ENCODE measurements at regions not wholly inside any gene's neighbourhood (a gene's known extent, or its start where the extent isn't known, plus 50 kb on each side); places are given as distances from the start of the nearest gene placed in this dataset.

DNA sequence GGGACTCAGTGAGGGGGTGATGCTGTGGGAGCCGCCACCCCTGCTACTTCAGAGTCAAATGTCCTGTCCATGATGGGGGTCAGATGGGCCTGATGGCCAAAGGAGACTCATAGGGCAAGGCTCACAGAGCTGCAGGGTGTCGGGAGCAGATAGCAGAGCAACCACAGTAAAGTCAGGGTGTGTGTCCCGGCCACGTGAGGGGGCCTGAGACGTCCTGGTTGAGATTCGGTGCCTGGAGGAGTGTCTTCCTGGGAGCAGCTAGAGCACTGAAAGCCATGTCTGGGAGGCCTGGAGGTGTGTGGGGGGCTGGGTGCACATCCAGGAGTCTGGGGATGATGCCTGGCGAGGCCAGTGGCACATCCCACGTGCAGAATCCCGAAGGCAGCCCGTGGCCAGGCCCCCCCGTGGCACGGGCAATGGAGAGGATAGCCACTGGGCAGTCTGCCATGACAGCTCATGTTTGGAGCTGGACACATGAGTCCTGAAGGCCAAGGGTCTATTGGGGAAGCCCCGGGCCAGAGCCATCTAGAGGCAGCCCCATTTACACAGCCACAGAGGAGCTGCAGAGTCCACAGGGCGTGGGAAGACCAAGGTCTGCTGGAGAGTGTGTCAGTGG, 308.0 kb upstream of the SFSWAP start:
- Histone ChIP-seq H3K4me3 (no peak overlapping the region), H3K27me3 (peaks cover 0 to 36% (median 0%) of the 10 kb centered on the region in 4 donors), H3K36me3 (no peaks in the 10 kb centered on the region), H3K4me1 (peaks cover 0 to 14% (median 0%) of the 10 kb centered on the region in 3 donors), H3K27ac (peak overlapping the region in 2 of 4 donors; percentile 4 to 6), H3K9me3 (peaks cover 0 to 1% (median 1%) of the 10 kb centered on the region in 3 donors)
- WGBS, 2 donors: 83 to 94% methylated on average over 9 to 10 of the region's 14 CpGs
- intact Hi-C loops (cut with DNase I): no loop called here
- TF ChIP-seq POLR2A (IDR thresholded peaks at IDR 0.05): no peak
- TF ChIP-seq, protein P1, sequence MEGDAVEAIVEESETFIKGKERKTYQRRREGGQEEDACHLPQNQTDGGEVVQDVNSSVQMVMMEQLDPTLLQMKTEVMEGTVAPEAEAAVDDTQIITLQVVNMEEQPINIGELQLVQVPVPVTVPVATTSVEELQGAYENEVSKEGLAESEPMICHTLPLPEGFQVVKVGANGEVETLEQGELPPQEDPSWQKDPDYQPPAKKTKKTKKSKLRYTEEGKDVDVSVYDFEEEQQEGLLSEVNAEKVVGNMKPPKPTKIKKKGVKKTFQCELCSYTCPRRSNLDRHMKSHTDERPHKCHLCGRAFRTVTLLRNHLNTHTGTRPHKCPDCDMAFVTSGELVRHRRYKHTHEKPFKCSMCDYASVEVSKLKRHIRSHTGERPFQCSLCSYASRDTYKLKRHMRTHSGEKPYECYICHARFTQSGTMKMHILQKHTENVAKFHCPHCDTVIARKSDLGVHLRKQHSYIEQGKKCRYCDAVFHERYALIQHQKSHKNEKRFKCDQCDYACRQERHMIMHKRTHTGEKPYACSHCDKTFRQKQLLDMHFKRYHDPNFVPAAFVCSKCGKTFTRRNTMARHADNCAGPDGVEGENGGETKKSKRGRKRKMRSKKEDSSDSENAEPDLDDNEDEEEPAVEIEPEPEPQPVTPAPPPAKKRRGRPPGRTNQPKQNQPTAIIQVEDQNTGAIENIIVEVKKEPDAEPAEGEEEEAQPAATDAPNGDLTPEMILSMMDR (IDR thresholded peaks at IDR 0.05): no peak
- no peak for DNase-seq

DNA sequence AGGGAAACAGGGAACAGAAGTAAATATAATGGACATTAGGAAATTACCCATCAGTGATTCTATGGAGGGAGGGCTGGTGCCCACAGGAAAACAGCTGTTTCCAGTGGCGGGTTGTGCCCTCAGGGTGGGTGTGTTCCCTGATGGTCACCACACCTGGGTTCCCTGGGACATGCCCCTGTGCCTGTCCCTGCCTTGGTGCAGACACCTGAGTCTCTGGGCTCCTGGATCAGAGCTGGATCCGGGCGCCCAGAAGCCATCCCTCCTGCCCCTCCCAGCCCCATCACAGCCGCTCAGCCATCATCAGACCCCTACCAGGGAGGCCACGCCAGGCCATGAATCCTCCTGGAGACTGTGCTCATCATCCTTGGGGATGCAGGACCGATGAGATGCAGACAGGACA, 307.2 kb upstream of the SFSWAP start:
- Histone ChIP-seq H3K36me3 (no peaks in the 10 kb centered on the region), H3K4me1 (peaks cover 0 to 14% (median 0%) of the 10 kb centered on the region in 3 donors), H3K9me3 (no peaks in the 10 kb centered on the region), H3K27ac (no peak overlapping the region), H3K4me3 (no peak overlapping the region), H3K27me3 (peaks cover 0 to 38% (median 0%) of the 10 kb centered on the region in 4 donors)
- TF ChIP-seq, protein P1 (IDR thresholded peaks at IDR 0.05): no peak
- no peak for TF ChIP-seq POLR2A (IDR thresholded peaks at IDR 0.05)
- DNase-seq: no peak
- WGBS, 2 donors: 71% methylated on average over 1 of the region's 6 CpGs; no CpG with 5 or more reads in 1 of the 2 donors
- intact Hi-C loops (cut with DNase I): no loop called here

DNA sequence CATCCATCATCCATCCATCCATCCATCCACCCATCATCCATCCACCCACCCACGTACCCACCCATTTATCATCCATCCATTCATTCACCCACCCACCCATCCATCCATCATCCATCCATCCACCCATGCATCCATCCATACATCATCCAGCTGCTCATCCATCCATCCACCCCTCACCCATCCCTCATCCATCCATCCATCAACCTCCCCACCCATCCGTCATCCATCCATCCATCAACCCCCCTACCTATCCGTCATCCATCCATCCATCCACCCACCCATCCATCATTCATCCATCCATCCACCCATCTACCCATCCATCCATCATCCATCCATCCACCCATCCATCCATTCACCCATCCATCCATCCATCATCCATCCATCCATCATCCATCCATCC, 306.2 kb upstream of the SFSWAP start:
- H3K27ac ChIP-seq: no peak overlapping the region
- H3K4me3 ChIP-seq: no peak overlapping the region
- 81 to 88% methylated on average over 3 of the region's 3 CpGs for WGBS, 2 donors
- no peak for DNase-seq
- peaks cover 0 to 43% (median 0%) of the 10 kb centered on the region in 4 donors for H3K27me3 ChIP-seq
- intact Hi-C loops (cut with DNase I): no loop called here
- TF ChIP-seq POLR2A (IDR thresholded peaks at IDR 0.05): no peak
- H3K4me1 ChIP-seq: peaks cover 0 to 14% (median 0%) of the 10 kb centered on the region in 3 donors
- no peaks in the 10 kb centered on the region for H3K9me3 ChIP-seq
- H3K36me3 ChIP-seq: no peaks in the 10 kb centered on the region

DNA sequence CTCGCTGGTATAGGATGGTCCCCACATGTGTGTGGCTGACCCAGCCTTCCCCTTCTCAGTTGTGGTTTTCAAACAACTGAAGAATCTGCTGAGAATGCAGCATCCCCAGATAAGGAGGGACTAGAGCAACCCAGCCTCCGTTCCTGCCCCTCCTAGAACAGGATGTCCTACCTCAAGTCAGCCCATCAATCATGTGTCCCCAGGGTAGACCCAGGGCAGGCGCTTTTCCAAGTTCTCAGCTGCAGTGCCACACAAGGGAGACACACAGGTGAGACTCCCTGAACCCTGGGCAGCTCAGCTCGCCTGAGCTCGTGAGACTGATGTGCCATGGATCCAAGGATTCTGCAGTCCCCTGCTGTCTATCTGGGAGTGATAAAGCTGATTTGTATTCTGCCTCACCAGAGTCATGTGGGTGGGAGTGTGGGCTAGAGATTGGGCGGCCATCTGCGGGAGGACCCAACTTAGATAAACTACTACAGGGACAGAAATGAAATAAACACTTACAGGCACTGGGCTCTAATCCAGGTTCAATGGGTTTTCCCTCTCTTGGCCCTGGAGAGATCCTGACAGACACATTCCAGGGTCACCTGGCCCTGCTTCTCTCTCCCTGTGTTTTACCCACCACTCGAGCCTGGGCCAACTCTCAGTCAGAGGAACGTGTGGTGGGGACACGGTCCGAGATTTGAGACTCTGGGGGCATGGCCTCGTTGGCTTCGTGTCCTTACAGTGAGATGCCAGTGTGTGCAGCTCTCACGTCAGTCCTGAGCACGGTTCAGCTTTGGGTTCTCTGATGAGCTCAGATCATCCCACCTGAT, 303.5 kb upstream of the SFSWAP start:
- H3K4me1 ChIP-seq: peaks cover 0 to 7% (median 0%) of the 10 kb centered on the region in 3 donors
- no peaks in the 10 kb centered on the region for H3K9me3 ChIP-seq
- no peak overlapping the region for H3K4me3 ChIP-seq
- intact Hi-C loops (cut with DNase I): no loop called here
- DNase-seq: no peak
- no peak overlapping the region for H3K27ac ChIP-seq
- TF ChIP-seq, protein P1 (IDR thresholded peaks at IDR 0.05): no peak
- no peak for TF ChIP-seq POLR2A (IDR thresholded peaks at IDR 0.05)
- H3K27me3 ChIP-seq: peaks cover 0 to 55% (median 0%) of the 10 kb centered on the region in 4 donors
- no peaks in the 10 kb centered on the region for H3K36me3 ChIP-seq
- WGBS, 2 donors: 47 to 63% methylated on average over 3 to 6 of the region's 15 CpGs

DNA sequence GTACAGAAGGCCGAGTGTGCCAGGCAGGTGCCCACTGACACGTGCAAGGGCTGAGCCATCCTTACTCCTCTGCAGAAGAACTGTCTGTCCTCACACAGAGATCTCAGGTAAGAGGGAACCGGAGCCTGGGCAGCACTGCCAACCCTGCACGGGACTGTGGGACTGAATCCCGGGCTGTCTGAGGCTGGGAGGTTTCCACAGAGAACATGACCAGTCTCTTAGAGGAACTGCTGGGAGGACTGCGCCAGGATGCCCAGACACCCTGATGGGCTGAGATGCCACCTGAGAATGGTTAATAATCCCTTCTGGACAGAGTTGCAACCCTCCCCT, 302.9 kb upstream of the SFSWAP start:
- Histone ChIP-seq H3K36me3 (no peaks in the 10 kb centered on the region), H3K27ac (no peak overlapping the region), H3K27me3 (peaks cover 0 to 61% (median 0%) of the 10 kb centered on the region in 4 donors), H3K4me1 (peaks cover 0 to 1% (median 0%) of the 10 kb centered on the region in 3 donors), H3K9me3 (no peaks in the 10 kb centered on the region), H3K4me3 (no peak overlapping the region)
- DNase-seq: no peak
- 83% methylated on average over 2 of the region's 6 CpGs; no CpG with 5 or more reads in 1 of the 2 donors for WGBS, 2 donors
- TF ChIP-seq, protein P1 (IDR thresholded peaks at IDR 0.05): no peak
- TF ChIP-seq POLR2A (IDR thresholded peaks at IDR 0.05): no peak
- intact Hi-C loops (cut with DNase I): no loop called here

All from esophagus squamous epithelium (tissue), 5 donors.